GM21515 (cell line): ENCODE measurements at regions not wholly inside any gene's neighbourhood (a gene's known extent, or its start where the extent isn't known, plus 50 kb on each side); places are given as distances from the start of the nearest gene placed in this dataset.
"Not testable (repeated sequence)": the region's sequence is repeated elsewhere in the genome, so short reads cannot be mapped to it uniquely, and the experiment has no call there.

ENCODE experiments used
- ATAC-seq: cut with Tn5 transposase; IDR thresholded peaks from one replicate; pipeline ENCODE4 v1.9.1; 2021; ENCODE audit not compliant: unreplicated experiment

DNA sequence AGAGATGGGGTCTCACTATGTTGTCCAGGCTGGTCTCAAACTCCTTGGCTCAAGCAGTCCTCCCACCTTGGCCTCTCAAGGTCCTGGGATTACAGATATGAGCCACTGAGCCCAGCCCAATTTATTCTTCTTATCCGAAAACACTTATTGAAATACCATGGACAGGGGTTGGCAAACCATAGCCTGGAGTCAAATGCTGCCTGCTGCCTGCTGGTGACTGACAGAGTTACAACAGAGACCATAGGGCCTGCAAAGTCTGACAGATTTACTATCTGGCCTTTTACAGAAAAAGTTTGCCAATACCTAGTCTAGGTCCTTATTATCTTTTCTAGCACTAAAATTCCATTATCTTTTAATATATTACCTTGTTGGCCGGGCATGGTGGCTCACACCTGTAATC is 87.1 kb upstream of the ZNF281 start:
- ATAC-seq: no peak

DNA sequence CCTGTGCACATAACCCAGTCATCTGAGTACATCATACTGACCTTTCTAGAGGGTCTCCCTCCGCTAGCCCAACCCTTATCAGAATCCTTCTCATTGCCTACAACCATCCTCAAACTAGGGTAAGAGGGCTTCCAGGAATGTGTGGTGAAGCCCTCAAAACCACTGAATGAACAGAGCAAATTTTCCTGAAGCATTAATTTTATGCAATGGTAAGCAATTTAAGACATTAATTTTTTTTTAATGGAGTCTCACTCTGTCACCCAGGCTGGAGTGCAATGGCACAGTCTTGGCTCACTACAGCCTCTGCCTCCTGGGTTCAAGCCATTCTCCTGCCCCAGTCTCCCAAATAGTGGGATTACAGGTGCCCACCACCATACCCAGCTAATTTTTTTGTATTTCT is 86.1 kb upstream of the ZNF281 start:
- ATAC-seq: no peak

DNA sequence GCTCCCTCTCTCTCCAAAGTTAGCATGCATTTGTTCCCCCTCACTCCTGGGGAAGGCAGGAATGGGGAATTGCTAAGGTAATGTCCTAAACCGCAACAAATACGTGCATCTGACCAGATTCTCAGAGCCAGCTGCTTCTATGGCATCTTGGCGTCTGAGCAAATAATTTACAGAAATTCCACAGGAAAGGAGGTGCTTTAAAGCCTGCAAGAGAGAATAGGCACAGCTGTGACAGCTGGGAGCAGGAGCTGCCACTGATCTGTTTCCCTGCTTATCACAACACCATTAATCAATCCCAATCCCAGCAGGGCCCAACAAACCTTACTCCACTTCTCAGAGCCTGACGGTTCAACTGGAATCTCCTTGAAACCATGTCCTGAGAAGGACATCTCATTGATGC is 83.5 kb upstream of the ZNF281 start:
- ATAC-seq: no peak

DNA sequence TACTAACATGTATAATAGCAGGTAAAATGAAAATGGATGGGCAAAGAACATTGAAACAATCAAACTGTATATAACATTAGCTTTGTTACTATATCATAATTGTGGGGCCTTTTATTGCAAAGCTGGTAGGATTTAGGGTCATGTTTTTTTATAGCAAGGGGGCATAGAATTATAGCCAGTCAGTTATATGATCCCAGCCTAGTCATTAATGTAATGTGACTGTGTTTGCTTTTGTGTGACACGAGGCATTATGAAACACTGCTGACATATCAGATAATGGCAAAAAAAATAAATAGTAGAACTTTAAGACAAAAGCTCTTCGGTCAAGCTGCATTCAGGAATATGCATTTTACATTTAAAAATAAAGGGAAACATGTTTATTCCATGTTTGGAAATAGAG is 81.3 kb upstream of the ZNF281 start:
- ATAC-seq: no peak

DNA sequence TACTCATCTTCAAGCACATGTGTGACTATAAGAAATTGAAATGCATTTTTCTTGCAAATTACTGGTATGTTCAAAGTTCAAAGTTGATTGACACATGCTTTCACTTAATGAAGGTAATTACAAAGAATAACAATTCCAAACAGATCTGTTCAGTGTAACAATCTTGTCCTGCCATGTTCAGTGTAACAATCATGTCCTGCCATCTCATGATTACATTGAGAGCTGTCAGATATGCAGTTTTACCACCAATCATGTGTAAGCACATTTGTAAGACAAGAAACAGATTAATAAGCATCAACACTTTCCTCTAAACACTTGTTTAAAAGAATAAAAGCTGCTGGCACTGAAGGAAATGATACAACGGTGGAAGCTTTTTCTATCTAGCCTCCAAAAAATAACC is 80.3 kb upstream of the ZNF281 start:
- ATAC-seq: no peak

DNA sequence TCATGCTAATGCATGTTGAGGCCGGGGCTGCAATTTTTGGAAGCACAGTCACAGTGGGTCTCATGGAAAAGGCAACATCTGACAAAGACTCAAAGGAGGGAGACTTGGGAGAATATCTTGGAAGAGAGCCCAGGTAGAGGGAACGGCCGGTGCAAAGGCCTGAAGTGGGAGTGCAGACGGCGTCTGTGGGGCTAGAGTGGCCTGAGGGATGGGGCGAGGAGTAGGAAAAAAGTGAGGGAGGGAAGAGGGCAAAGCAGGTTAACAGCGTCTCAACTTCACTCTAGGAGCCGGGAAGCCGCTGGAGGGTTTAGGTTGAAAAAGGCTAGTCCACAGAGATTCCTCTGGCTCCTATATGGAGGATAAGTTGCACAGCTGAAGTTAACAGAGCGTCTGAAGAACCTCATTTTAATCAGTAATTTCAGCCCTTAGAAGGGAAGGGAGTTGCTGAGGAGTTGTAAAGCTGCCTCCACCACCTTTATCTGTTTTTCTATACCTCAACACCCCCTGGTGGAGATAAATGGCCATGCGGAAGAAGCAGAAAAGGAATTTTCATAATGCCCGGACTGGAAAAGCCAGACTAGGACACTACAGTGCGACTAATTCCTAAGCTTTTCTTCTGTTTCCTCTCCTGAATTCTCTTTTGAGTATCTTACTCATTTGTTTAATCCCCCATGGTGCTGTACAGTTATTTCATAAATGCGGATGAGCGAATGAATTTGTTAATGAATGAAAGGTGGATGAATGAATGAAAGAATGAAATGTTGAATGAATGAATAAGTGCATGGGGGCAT is 78.7 kb upstream of the ZNF281 start:
- peak; percentile 59 for ATAC-seq

DNA sequence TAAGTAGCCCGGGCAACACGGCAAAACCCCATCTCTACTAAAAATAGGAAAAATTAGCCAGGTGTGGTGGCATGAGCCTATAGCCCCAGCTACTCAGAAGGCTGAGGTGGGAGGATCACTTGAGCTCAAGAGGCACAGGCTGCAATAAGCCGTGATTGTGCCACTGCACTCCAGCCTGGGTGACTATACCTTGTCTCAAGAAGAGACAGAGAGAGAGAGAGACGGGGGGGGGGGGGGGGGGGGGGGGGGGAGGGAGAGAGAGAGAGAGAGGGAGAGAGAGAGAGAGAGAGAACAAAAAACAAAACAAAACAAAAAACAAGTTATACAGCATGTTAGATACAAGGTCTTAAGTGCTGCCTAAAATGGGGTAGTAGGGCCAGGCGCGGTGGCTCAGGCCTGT is 77.8 kb upstream of the ZNF281 start:
- ATAC-seq: no peak

DNA sequence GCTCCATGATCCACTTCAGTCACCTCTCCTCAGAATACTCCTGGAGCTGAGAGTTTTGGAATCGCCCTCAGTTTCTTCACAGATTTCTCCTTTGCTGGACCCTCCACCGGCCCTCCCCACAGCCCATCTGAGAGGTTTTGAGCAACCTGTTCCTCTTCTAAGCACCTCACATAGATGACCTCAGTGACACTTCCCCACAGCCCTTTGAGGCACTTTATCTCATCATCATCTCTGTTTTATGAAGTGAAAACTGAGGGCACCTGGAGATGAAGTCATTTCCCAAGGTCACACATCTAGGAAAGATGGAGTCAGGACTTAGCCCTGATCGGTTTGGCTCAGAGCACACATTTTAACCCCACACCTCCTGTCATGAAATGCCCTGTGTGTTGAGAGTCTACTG is 76.8 kb upstream of the ZNF281 start:
- ATAC-seq: no peak

DNA sequence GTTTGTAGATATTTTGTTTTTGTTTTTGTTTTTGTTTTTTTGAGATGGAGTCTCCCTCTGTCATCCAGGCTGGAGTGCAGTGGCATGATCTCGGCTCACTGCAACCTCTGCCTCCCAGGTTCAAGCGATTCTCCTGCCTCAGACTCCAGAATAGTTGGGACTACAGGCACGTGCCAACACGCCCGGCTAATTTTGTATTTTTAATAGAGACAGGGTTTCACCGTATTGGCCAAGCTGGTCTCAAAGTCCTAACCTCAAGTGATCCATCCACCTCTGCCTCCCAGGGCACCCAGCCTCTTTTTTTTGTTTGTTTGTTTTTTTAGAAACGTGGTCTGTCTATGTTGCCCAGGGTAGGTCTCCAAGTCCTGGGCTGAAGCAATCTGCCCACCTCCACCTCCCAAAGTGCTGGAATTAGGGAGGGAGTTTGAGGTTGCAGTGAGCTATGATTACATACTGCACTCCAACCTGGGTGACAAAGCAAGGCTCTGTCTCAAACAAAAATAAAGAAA is 74.7 kb upstream of the ZNF281 start:
- not testable (repeated sequence) for ATAC-seq

DNA sequence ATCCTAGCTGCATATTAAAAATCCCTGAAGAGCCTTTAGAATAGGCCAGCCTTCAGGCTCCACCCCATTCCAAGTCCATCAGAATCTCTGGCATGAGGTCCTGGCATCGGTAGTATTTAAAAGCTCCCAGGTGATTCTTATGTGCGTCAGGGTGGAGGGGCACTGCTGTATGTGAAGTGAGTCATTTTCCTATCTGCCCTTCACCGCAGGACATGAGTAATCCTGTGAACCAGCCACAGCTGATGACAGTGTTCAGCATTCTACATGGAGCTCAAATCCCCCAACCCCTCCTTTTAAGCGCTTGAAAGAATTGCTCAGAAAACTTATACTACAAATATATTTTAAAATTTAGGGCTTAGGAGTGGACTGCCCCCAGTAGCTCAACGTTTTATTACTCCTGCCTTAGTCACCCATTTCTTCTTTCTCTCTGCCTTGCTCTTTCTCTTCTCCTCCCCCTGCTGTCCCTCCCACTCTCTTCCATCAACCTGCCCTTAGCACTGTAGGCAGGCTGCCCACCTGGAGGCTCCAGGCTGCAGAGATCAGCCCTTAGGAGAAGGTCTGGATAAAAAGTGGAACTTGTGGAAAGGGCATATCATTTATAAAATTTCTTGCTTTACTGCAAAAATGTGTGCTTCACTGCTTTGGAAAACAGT is 73.8 kb upstream of the ZNF281 start:
- ATAC-seq: peak; percentile 96

DNA sequence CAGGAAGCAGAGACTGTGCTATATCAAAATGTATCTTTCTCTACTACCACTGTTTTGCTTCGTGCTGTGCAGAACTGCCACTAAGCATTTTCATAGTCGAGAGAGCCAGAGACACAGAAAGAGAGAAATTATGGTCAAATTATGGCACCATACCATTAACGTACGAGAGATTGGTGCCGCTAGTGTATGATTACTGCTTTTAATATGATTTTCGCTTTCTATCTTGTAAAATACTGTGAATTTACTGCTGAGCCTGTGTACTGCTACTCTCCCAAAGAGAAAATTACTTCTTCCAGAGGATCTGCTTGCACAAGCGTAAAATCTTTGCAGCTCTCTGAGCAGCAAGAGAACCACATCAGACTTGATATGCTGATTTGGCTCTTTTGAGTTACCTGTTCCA is 71.1 kb upstream of the ZNF281 start:
- ATAC-seq: no peak

DNA sequence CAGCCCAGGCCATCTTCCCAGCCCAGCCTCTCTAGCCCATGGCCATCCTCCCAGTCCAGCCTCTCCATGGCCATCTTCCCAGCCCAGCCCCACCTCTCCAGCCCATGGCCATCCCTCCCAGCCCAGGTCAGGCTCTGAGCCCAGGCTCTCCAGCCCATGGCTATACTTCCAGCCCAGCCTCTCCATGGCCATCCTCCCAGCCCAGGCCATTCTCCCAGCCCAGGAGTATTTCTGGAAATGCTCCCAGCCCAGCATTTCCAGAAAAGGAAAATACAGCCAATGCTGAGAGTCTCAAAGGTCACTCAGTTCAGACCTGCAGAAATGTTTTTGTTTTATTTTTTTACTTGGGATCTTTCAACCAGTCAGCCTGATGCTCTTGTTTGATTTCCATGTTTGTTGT is 70.0 kb upstream of the ZNF281 start:
- no peak for ATAC-seq

DNA sequence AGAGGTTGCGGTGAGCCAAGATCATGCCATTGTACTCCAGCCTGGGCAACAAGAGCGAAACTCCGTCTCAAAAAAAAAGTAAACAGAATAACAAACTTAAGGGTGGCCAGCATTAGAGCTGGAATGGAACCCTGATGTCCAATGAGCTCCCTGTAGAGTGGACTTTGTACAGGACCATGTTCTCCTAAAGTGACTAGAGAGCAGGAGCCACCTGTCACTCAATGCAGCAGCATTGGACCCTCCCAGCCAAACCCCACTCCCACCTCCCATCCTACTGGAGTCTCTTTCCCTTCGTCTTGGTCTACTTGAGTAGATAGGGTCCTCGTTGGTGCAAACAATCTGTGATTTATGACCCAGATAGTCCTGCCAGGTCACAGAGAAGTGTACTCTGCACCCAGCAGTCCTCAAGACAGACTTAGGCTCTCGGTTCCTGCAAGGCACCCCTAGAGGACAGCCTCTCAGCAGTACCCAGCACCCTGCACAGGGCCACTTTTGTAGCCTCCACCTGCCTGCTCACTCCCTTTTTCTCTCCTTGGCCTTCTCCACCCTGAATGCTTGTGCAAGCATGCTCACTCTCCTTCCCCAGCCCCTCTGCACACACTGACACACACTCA is 69.2 kb upstream of the ZNF281 start:
- no peak for ATAC-seq

DNA sequence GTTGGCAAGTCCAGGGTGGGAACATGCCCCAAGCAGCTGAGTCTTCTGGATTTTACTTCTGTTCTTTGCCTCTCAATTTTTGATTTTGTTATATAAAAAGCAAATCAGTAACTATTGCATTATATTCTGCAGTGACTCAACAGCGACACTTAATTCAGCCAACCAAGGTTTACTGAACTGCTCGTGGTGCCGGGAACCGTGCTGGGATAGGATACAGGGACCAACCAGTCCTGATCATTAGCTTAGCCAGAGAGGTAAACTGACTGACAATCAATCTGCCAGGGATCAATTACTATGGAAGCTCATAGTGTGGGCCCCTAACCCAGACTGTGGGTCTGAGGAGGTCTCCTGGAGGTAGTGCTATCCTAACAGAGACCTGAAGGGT is 68.4 kb upstream of the ZNF281 start:
- no peak for ATAC-seq

DNA sequence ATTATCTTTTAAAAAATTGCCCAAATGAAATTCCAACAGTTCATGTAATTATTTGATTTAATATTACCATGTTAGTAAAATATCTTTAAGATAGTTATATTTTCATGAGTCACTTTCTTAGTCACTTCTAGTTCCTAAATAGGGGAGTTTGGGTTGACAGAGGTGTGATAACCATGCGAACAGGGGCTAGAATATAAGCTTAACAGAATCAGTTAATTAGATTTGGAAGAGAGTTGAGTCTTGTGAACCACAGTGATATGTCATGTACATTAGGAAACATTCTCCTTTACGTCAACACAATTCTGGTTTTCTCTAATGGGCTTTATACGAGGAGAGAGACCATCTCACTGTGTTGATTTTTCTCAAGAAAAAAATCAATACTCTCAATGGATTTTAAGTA is 64.8 kb upstream of the ZNF281 start:
- no peak for ATAC-seq

DNA sequence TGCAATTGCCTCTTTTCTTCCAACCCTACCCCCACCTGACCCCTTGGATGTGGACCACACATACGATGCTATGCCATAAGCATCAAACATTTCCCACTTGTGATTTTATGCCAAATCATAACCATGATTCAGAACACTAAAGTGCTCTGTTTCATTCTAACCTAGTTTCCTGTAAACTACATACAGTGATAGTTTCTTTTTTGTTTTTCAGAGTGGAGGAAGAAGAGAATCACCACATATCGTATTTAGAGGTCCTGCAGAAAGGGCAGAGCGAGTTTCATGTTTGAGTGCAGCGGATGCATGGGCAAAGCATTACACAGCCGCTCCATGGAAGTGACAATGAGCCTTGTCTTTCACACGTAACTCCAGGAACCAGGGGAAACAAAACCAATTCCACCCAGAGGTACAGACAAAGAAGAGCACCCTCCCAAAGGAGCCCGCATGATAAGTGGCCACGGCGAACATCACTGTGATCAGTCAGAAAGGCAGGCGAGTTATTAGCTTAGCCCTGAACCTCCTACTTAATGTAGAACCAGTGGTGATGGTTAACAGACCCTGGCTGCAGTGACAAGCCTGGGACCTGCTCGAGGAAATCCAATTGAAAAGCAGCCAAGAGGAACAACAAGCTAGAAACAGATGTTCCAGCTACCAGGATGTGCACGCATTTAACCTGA is 64.0 kb upstream of the ZNF281 start:
- ATAC-seq: peak; percentile 80

DNA sequence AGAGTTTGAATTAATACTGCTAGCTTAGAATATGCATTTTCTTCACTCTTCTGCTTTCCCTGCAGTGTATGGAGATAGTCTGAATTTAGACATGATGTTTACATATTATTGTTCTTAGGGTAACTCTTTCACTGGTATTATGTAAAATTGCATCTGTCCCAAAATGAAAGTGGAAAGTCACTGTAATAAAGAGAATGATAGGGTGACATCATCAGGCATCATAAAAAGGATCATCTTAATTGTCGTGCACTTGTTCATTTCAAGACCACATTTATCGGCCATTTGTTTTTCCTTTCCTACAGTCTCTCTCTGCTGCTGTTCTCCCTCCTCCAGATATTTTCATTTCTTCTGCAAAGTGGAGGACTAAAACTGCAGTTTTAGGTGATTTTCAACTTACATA is 61.9 kb upstream of the ZNF281 start:
- no peak for ATAC-seq

DNA sequence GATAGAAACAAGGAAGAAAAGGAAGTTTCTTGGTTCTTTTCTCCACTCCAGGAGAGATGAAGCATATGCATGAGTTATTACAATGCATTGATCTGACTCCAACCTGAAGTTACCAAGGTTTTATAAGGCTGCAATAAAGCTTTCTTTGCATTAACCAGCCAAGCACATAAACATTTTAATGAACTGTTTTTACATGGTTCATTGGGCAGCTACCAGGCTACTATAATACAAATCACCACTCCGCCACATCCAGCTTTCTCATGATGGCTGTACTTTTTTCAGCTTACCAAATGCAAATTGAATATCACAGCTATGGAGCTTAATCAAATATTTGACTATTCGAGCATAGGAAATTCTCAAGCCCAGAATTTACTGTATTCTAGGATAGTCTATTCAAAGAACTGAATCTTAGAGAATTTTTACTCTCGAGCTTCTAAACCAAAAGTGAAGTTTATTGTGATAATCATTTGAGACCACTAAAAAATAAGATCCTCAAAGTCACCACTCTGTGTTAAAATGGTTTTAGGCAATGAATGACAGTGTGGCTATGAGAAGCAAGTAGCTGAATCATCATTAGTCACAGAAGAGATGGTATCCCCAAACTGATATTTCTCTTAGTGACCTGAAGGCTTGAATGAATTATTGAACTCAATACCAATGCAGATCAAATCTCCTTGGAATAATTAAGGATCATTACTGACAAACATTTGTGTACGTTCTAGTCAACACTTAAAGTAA is 58.6 kb upstream of the ZNF281 start:
- no peak for ATAC-seq

DNA sequence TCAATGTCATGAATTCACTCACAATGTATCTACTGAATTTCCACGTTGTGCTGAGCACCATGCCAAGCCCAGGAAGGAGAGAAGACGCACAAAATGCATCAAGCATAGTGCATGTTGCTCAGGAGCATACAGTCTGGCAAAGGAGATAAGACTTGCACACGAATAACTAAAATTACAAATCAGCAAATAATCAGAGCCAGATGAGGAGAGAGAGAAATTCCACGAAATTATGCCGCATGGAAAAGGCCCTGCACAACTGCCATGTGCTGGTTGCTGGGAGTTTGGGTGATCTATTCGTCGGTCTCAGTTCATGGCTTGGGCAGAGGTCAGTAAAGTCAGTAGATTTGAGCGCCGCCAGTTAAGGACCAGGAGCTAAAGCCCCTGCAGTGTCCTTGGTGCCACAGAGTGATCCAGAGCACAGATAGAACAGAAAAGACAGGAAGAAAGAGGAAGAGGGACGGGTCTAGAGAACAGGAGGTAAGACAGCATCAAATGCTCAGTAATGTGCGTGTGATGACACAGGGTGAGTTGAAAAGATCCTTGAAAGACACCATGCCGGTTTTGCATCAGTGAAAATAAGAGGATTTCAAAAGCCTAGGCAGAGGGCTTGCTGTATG is 55.1 kb upstream of the ZNF281 start:
- no peak for ATAC-seq
